ENCODE measurements at regions not wholly inside any gene's neighbourhood (a gene's known extent, or its start where the extent isn't known, plus 50 kb on each side); places are given as distances from the start of the nearest gene placed in this dataset.

DNA sequence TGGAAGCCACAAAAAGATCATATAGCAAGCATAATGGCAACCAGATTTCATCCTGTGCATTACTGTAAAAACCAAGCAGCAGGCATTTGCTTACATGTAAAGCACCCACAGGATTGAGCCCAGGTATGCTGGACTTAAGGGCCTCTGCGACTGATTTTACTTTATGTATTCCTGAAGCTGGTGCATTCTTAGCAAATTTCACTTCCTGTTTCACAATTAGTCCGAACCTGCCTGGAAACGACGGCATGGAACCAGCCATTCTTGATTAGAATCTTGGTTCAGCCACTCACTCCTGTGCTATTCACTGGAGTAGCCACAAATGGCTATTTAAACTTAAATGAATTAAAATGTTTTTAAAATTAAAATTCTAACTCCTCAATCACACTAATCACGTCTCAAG, 239.2 kb downstream of the NUAK1 start:
- intact Hi-C loops (cut with DNase I), result no loop called here
- no peak for DNase-seq
- H3K4me3 ChIP-seq, result no peak overlapping the region

GRCh38 chr12:105906561-105906960, 232.2 kb downstream of the NUAK1 start:
- TF ChIP-seq CTCF (IDR thresholded peaks at IDR 0.05) (no peak), EP300 (IDR thresholded peaks at IDR 0.05) (no peak), POLR2A (IDR thresholded peaks at IDR 0.05) (no peak)
- no peak overlapping the region for H3K27ac ChIP-seq
- 18 to 26% (median 20%) methylated on average over 1 of the region's 1 CpG for WGBS, 3 donors
- H3K36me3 ChIP-seq, result no peaks in the 10 kb centered on the region
- no peak overlapping the region for H3K4me3 ChIP-seq
- intact Hi-C loops (cut with DNase I), result no loop called here
- H3K9me3 ChIP-seq, result no peaks in the 10 kb centered on the region
- no peaks in the 10 kb centered on the region for H3K27me3 ChIP-seq
- no peak for DNase-seq
- no peaks in the 10 kb centered on the region for H3K4me1 ChIP-seq (ENCODE audit: insufficient read depth)

More for the DNA sequence above, 239.2 kb downstream of the NUAK1 start:
- Histone ChIP-seq H3K9me3 (no peaks in the 10 kb centered on the region), H3K27ac (no peak overlapping the region), H3K27me3 (no peaks in the 10 kb centered on the region), H3K36me3 (no peaks in the 10 kb centered on the region), H3K4me1 (ENCODE audit: insufficient read depth) (no peaks in the 10 kb centered on the region)
- WGBS, 3 donors, result 69 to 85% (median 74%) methylated on average over 5 of the region's 5 CpGs
- TF ChIP-seq POLR2A (IDR thresholded peaks at IDR 0.05), result no peak
- no peak for TF ChIP-seq CTCF (IDR thresholded peaks at IDR 0.05)
- no peak for TF ChIP-seq EP300 (IDR thresholded peaks at IDR 0.05)

- 60 to 71% (median 67%) methylated on average over 2 of the region's 2 CpGs for WGBS, 3 donors
- H3K27me3 ChIP-seq, result no peaks in the 10 kb centered on the region
These were observed 230.8 kb downstream of the NUAK1 start for GRCh38 chr12:105907982-105908381.

GRCh38 chr12:105910030-105910429, 228.7 kb downstream of the NUAK1 start:
- intact Hi-C loops (cut with DNase I), result no loop called here
- Histone ChIP-seq H3K4me1 (ENCODE audit: insufficient read depth) (no peaks in the 10 kb centered on the region), H3K9me3 (no peaks in the 10 kb centered on the region), H3K27ac (no peak overlapping the region), H3K4me3 (no peak overlapping the region), H3K36me3 (no peaks in the 10 kb centered on the region), H3K27me3 (no peaks in the 10 kb centered on the region)
- TF ChIP-seq POLR2A (IDR thresholded peaks at IDR 0.05) (no peak), EP300 (IDR thresholded peaks at IDR 0.05) (no peak), CTCF (IDR thresholded peaks at IDR 0.05) (no peak)
- WGBS, 3 donors, result 96 to 98% (median 97%) methylated on average over 3 of the region's 3 CpGs
- no peak for DNase-seq

More at GRCh38 chr12:105907982-105908381, 230.8 kb downstream of the NUAK1 start:
- TF ChIP-seq CTCF (IDR thresholded peaks at IDR 0.05) (no peak), EP300 (IDR thresholded peaks at IDR 0.05) (no peak), POLR2A (IDR thresholded peaks at IDR 0.05) (no peak)
- Histone ChIP-seq H3K4me1 (ENCODE audit: insufficient read depth) (no peaks in the 10 kb centered on the region), H3K27ac (no peak overlapping the region), H3K4me3 (no peak overlapping the region), H3K36me3 (no peaks in the 10 kb centered on the region), H3K9me3 (no peaks in the 10 kb centered on the region)
- intact Hi-C loops (cut with DNase I), result no loop called here
- no peak for DNase-seq

Measured in ovary (tissue), 7 donors.